OCI-LY7 (cell line): ENCODE measurements at regions not wholly inside any gene's neighbourhood (a gene's known extent, or its start where the extent isn't known, plus 50 kb on each side); places are given as distances from the start of the nearest gene placed in this dataset.

ENCODE experiments used
- EZH2phosphoT487 ChIP-seq: fragments of 200-600 bp; sonication (generic); IDR thresholded peaks from 2 replicates; pipeline ENCODE4 v1.6.1; 2018; ENCODE audit warnings: low read depth, borderline replicate concordance, mild to moderate bottlenecking, mixed run types, antibody characterized with exemption, low read length, moderate library complexity, mixed read lengths
- TF ChIP-seq, protein P1 (sequence below): fragments of 200-600 bp; sonication (generic); conservative IDR thresholded peaks from 2 replicates; pipeline ENCODE4 v1.5.1; 2014; ENCODE audit warnings: mild to moderate bottlenecking, antibody characterized with exemption, low read length, moderate library complexity, mixed read lengths

DNA sequence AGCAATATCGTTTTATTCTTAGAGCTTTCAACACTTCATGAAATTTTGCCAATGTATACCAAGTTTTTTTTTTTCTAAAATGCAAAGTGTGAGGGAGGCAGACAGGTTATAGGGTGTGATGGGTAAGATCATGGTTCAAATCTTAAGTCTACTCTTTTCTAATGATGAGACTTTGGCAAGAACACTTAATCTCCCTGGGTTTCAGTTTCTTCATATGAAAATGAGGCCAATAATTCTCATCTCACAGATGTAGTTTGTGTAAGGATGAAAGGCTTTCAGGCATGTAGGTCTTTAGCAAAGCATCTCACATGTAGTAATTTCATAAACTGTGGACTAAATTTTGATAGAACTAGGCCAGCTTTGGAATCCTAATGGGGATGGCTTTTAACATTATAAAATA is 457.1 kb downstream of the QKI start:
- TF ChIP-seq, protein P1, sequence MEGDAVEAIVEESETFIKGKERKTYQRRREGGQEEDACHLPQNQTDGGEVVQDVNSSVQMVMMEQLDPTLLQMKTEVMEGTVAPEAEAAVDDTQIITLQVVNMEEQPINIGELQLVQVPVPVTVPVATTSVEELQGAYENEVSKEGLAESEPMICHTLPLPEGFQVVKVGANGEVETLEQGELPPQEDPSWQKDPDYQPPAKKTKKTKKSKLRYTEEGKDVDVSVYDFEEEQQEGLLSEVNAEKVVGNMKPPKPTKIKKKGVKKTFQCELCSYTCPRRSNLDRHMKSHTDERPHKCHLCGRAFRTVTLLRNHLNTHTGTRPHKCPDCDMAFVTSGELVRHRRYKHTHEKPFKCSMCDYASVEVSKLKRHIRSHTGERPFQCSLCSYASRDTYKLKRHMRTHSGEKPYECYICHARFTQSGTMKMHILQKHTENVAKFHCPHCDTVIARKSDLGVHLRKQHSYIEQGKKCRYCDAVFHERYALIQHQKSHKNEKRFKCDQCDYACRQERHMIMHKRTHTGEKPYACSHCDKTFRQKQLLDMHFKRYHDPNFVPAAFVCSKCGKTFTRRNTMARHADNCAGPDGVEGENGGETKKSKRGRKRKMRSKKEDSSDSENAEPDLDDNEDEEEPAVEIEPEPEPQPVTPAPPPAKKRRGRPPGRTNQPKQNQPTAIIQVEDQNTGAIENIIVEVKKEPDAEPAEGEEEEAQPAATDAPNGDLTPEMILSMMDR: no peak
- no peak for TF ChIP-seq EZH2phosphoT487
